MCF 10A (cell line): ENCODE measurements at regions not wholly inside any gene's neighbourhood (a gene's known extent, or its start where the extent isn't known, plus 50 kb on each side); places are given as distances from the start of the nearest gene placed in this dataset.
"Not testable (repeated sequence)": the region's sequence is repeated elsewhere in the genome, so short reads cannot be mapped to it uniquely, and the experiment has no call there.

Experiments used
- BruUV-seq: library from RNA; stranded (reverse); fragments of 400-500 nt; replicated peaks from 2 replicates; lab custom pipeline; 2021; lab: Mats Ljungman, UMichigan
- CTCF ChIA-PET: fragments of 300-600 bp; sonication (Branson Sonifier 250); formaldehyde crosslinking; extraction: SDS; loops from one replicate; lab custom pipeline; 2021; ENCODE audit warnings: antibody characterized with exemption, inconsistent platforms; lab: Yijun Ruan, JAX
- POLR2A ChIA-PET: fragments of 300-600, 350-650 bp; sonication (Branson Sonifier 250); formaldehyde crosslinking; extraction: SDS; loops from one replicate; lab custom pipeline; 2020; ENCODE audit warnings: antibody characterized with exemption, inconsistent platforms; lab: Yijun Ruan, JAX
- DNase-seq: peaks from one replicate; pipeline ENCODE4 v3.0.0-alpha.2; 2018; ENCODE audit not compliant: unreplicated experiment
- H3K27ac Mint-ChIP-seq: one replicate; pipeline ENCODE4 v1.8.0; 2022; ENCODE audit warnings: mild to moderate bottlenecking, low read depth, mixed read lengths; ENCODE audit not compliant: unreplicated experiment
- H3K27me3 Mint-ChIP-seq: one replicate; pipeline ENCODE4 v1.8.0; 2022; ENCODE audit warnings: mixed read lengths; ENCODE audit not compliant: insufficient read depth, unreplicated experiment
- H3K36me3 Mint-ChIP-seq: one replicate; pipeline ENCODE4 v1.8.0; 2022; ENCODE audit warnings: mild to moderate bottlenecking, moderate library complexity, mixed read lengths; ENCODE audit not compliant: insufficient read depth, unreplicated experiment
- H3K4me1 Mint-ChIP-seq: one replicate; pipeline ENCODE4 v1.8.0; 2022; ENCODE audit warnings: mixed read lengths; ENCODE audit not compliant: insufficient read depth, unreplicated experiment
- H3K4me3 Mint-ChIP-seq: one replicate; pipeline ENCODE4 v1.8.0; 2022; ENCODE audit warnings: mild to moderate bottlenecking, moderate library complexity, mixed read lengths; ENCODE audit not compliant: unreplicated experiment
- H3K9me3 Mint-ChIP-seq: one replicate; pipeline ENCODE4 v1.8.0; 2022; ENCODE audit warnings: mixed read lengths; ENCODE audit not compliant: unreplicated experiment
- CTCF ChIP-seq: fragments of 200-600 bp; IDR thresholded peaks from one replicate; pipeline ENCODE4 v1.8.0; 2022; ENCODE audit warnings: antibody characterized with exemption, mild to moderate bottlenecking; ENCODE audit not compliant: unreplicated experiment
- intact Hi-C: fragments of 100-400 bp; cut with micrococcal nuclease; formaldehyde crosslinking; loops from 2 replicates; pipeline ENCODE4 v1.14.1; 2022

GRCh38 chr5:82717738-82718137, 359.5 kb downstream of the TMEM167A start:
- ChIA-PET POLR2A (interaction anchor here (0.6 kb wide), 1 partner anchor 279 kb away, joined by 3 read pairs; no protein-coding TSS in a partner anchor), CTCF (no interaction called here)
- Mint-ChIP-seq H3K36me3 (no peaks in the 10 kb centered on the region), H3K9me3 (peaks cover 8% of the 10 kb centered on the region), H3K4me3 (no peak overlapping the region), H3K27me3 (no peaks in the 10 kb centered on the region), H3K27ac (no peak overlapping the region), H3K4me1 (peaks cover 5% of the 10 kb centered on the region)
- intact Hi-C loops = no loop called here
- no peak for DNase-seq
- TF ChIP-seq CTCF = no peak
- BruUV-seq = no TSS peak

GRCh38 chr5:82714732-82715131, 362.5 kb downstream of the TMEM167A start:
- BruUV-seq, POLR2A ChIA-PET: not testable (repeated sequence)

GRCh38 chr5:82713811-82714210, 363.4 kb downstream of the TMEM167A start:
- BruUV-seq = no TSS peak
- Mint-ChIP-seq H3K27ac (no peak overlapping the region), H3K36me3 (no peaks in the 10 kb centered on the region), H3K9me3 (peaks cover 8% of the 10 kb centered on the region), H3K4me3 (no peak overlapping the region), H3K27me3 (no peaks in the 10 kb centered on the region), H3K4me1 (no peaks in the 10 kb centered on the region)
- ChIA-PET CTCF (interaction anchor here (0.7 kb wide), 1 partner anchor 1176 kb away, joined by 5 read pairs; no protein-coding TSS in a partner anchor), POLR2A (no interaction called here)
- no peak for DNase-seq
- TF ChIP-seq CTCF = no peak
- intact Hi-C loops = no loop called here

More at GRCh38 chr5:82714732-82715131, 362.5 kb downstream of the TMEM167A start:
- CTCF ChIA-PET, H3K36me3 Mint-ChIP-seq, intact Hi-C loops, H3K27me3 Mint-ChIP-seq, H3K4me1 Mint-ChIP-seq, H3K27ac Mint-ChIP-seq, DNase-seq, H3K9me3 Mint-ChIP-seq, H3K4me3 Mint-ChIP-seq: not testable (repeated sequence)

GRCh38 chr5:82707741-82708140, 369.5 kb downstream of the TMEM167A start:
- no peak overlapping the region for H3K4me3 Mint-ChIP-seq
- POLR2A ChIA-PET = interaction anchor here (0.7 kb wide), 1 partner anchor 65 kb away, joined by 3 read pairs; no protein-coding TSS in a partner anchor
- intact Hi-C loops = no loop called here
- TF ChIP-seq CTCF = no peak
- no TSS peak for BruUV-seq
- H3K9me3 Mint-ChIP-seq = no peaks in the 10 kb centered on the region
- no peak for DNase-seq
- H3K36me3 Mint-ChIP-seq = no peaks in the 10 kb centered on the region
- no peak overlapping the region for H3K27ac Mint-ChIP-seq
- CTCF ChIA-PET = interaction anchor here (0.5 to 0.8 kb wide), 2 partner anchors 8 to 681 kb away, joined by 3 to 4 read pairs; no protein-coding TSS in a partner anchor
- no peaks in the 10 kb centered on the region for H3K27me3 Mint-ChIP-seq
- H3K4me1 Mint-ChIP-seq = no peaks in the 10 kb centered on the region
